ENCODE measurements at regions not wholly inside any gene's neighbourhood (a gene's known extent, or its start where the extent isn't known, plus 50 kb on each side); places are given as distances from the start of the nearest gene placed in this dataset.
"Not testable (repeated sequence)": the region's sequence is repeated elsewhere in the genome, so short reads cannot be mapped to it uniquely, and the experiment has no call there.

DNA sequence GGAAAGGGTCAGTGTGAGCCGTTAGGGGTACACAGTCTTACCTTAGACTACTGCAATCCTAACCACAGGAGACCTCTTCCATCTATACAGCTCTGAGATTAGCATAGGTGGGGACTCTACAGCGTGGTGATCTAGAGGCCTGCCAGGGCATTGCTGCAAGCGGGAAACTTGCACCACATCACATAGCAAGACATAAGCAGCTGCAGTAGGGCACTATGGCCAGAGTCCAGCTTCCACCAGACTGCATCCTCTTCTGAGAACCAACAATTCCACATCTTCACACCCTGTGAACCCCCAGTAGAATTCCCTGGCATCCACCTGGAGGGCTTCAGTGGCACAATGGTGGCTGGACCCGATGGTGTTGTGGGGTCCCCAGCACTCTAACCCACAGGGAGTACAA, 1564.3 kb upstream of the PRR20A start:
- no peaks in the 10 kb centered on the region for H3K36me3 ChIP-seq
- 64 to 70% methylated on average over 2 to 4 of the region's 4 CpGs for WGBS, 2 donors
- no peaks in the 10 kb centered on the region for H3K27me3 ChIP-seq
- intact Hi-C loops (cut with DNase I), result no loop called here
- H3K27ac ChIP-seq, result no peak overlapping the region
- H3K9me3 ChIP-seq, result no peaks in the 10 kb centered on the region
- no peaks in the 10 kb centered on the region for H3K4me1 ChIP-seq
- no peak overlapping the region for H3K4me3 ChIP-seq (replicated peaks in 1 of 3)
- DNase-seq, result no peak
- TF ChIP-seq POLR2A (IDR thresholded peaks at IDR 0.05), result no peak
- TF ChIP-seq, protein P1, sequence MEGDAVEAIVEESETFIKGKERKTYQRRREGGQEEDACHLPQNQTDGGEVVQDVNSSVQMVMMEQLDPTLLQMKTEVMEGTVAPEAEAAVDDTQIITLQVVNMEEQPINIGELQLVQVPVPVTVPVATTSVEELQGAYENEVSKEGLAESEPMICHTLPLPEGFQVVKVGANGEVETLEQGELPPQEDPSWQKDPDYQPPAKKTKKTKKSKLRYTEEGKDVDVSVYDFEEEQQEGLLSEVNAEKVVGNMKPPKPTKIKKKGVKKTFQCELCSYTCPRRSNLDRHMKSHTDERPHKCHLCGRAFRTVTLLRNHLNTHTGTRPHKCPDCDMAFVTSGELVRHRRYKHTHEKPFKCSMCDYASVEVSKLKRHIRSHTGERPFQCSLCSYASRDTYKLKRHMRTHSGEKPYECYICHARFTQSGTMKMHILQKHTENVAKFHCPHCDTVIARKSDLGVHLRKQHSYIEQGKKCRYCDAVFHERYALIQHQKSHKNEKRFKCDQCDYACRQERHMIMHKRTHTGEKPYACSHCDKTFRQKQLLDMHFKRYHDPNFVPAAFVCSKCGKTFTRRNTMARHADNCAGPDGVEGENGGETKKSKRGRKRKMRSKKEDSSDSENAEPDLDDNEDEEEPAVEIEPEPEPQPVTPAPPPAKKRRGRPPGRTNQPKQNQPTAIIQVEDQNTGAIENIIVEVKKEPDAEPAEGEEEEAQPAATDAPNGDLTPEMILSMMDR (IDR thresholded peaks at IDR 0.05), result no peak

DNA sequence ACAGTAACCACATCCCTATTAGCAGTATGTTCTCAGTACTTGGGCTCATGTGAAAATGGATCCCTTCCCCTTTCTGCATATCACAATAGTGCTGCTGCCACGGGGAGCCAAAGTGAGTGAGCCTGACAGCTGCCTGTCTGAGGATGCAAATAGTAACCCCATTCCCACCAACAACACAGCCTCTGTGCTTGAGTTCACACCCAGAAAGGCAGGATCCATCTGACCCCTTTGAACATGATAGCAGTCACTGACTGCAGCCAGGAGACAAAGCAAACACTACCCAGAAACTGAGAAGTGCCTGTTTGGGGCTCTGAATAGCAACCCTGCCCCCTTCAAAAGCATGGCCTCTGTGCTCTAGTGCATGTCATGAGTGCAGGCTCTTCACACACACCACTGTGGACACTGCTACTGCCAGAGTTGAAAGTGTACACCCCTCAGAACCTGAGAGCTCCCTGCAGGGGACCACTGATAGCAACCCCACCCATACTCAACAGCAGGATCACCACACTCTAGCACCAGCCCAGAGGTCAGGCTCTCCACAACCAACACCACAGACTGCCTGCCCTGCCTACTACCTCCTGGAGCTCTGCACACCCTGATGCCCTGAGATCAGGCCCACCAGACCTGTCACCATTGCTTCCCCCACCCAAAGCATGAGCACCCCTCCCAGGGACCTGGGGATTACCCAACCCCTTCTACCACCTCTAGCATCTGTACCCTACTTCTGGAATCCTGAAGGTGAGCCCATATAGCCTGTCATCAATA, 1563.5 kb upstream of the PRR20A start:
- WGBS, 2 donors, result no CpG with 5 or more reads among the region's 1 CpG
- intact Hi-C loops (cut with DNase I), result no loop called here
- H3K9me3 ChIP-seq, result no peaks in the 10 kb centered on the region
- H3K4me3 ChIP-seq (replicated peaks in 1 of 3), result no peak overlapping the region
- H3K4me1 ChIP-seq, result no peaks in the 10 kb centered on the region
- no peaks in the 10 kb centered on the region for H3K27me3 ChIP-seq
- DNase-seq, result peak in 1 of 2 donors; percentile 3
- H3K36me3 ChIP-seq, result no peaks in the 10 kb centered on the region
- TF ChIP-seq, protein P1 (IDR thresholded peaks at IDR 0.05), result no peak
- no peak for TF ChIP-seq POLR2A (IDR thresholded peaks at IDR 0.05)
- no peak overlapping the region for H3K27ac ChIP-seq

DNA sequence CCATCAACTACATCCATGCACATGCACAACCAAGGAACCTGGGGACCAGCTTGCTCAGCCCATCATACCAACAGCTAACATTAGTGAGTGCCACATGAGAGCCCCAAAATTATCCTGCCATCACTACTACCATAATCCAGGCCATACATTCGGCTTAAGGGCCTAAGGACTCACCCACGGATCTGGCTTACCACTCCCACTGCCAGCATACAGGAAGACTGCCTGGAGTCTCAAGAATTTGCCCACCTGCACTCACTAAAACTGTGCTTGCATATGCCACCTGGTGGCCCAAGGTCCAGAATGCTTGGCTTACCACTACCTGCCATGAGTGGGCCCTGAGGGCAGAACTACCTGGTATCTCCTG, 1562.9 kb upstream of the PRR20A start:
- Histone ChIP-seq H3K9me3 (no peaks in the 10 kb centered on the region), H3K27ac (no peak overlapping the region), H3K4me1 (no peaks in the 10 kb centered on the region), H3K27me3 (no peaks in the 10 kb centered on the region), H3K4me3 (replicated peaks in 1 of 3) (no peak overlapping the region), H3K36me3 (no peaks in the 10 kb centered on the region)
- DNase-seq, result no peak
- intact Hi-C loops (cut with DNase I), result no loop called here
- WGBS, 2 donors, result 79 to 92% methylated on average over 1 of the region's 2 CpGs
- no peak for TF ChIP-seq POLR2A (IDR thresholded peaks at IDR 0.05)

DNA sequence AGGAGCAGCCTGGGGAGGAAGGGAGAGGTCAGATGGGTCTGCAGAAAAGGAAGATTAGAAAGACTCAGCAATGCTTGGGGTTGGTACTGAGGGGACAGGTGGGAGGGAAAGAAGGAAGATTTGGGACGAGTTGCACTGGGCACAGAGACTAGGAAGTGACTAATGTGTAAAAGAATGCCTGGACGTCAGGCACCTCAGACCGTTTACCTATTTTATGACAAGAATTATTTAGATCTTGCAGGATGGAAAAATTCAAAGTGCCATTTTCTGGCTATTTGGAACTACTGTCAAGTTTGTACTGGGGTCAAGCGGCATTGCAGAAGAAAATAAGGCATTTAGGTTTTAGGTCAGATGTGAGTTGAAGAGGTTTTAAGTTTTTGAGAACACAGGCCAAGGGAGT, 1558.4 kb upstream of the PRR20A start:
- WGBS, 2 donors, result 64 to 77% methylated on average over 4 of the region's 4 CpGs
- intact Hi-C loops (cut with DNase I); H3K4me3 ChIP-seq (replicated peaks in 1 of 3); H3K27me3 ChIP-seq; H3K4me1 ChIP-seq; DNase-seq; H3K36me3 ChIP-seq; H3K9me3 ChIP-seq; H3K27ac ChIP-seq: not testable (repeated sequence)

DNA sequence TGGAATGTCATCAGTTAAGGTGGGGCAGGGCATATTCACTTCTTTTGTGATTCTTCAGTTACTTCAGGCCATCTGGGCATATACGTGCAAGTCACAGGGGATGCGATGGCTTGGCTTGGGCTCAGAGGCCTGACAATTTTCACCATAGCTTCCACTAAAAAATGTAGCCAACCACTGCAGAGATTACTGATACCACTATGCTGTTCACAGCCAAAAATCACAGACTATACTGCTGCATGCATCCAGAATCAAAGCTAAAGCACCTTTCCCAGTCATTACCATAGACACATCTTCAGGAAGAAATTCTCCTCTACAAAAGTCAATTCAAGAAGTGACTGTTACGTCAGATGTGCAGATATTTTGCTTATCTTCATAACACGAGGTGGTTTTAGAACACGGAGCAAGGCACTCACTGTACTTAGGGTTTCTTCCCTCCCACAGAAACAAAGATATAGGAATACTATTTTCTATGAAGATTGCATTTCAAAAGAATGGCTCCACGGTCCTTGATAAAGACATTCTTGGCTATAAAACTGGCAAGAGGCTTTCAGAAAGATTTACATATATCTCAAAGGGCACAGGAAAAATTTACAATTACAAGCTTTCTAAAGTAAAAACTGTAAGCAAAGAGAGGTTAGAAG, 1556.6 kb upstream of the PRR20A start:
- Histone ChIP-seq H3K4me1 (no peaks in the 10 kb centered on the region), H3K9me3 (no peaks in the 10 kb centered on the region), H3K4me3 (replicated peaks in 1 of 3) (no peak overlapping the region), H3K27me3 (no peaks in the 10 kb centered on the region), H3K36me3 (no peaks in the 10 kb centered on the region), H3K27ac (no peak overlapping the region)
- DNase-seq, result no peak
- TF ChIP-seq, protein P1 (IDR thresholded peaks at IDR 0.05), result no peak
- no peak for TF ChIP-seq POLR2A (IDR thresholded peaks at IDR 0.05)
- intact Hi-C loops (cut with DNase I), result no loop called here
- 56 to 58% methylated on average over 6 of the region's 6 CpGs for WGBS, 2 donors

DNA sequence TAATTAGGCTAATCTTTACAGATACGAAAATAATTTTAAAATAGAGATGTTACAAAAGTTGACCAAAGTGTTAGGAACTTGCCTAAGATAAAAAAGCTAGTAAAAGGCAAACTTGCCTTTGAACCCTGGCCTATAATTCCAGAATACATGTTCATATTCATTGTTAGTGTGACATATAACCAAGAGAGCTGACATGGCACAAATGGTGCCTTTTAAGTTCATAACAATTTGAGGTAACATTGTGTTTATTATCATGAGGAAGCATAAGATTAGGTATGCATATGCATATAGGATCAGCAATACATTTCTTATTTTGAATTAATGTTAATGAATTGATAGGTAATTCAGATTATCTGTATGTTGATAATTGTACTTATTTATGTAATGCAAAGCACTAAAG, 1537.9 kb upstream of the PRR20A start:
- no peaks in the 10 kb centered on the region for H3K36me3 ChIP-seq
- no peak for DNase-seq
- 79 to 84% methylated on average over 1 of the region's 1 CpG for WGBS, 2 donors
- intact Hi-C loops (cut with DNase I), result no loop called here
- TF ChIP-seq POLR2A (IDR thresholded peaks at IDR 0.05), result no peak
- TF ChIP-seq, protein P1 (IDR thresholded peaks at IDR 0.05), result no peak
- no peak overlapping the region for H3K4me3 ChIP-seq (replicated peaks in 1 of 3)
- no peak overlapping the region for H3K27ac ChIP-seq
- no peaks in the 10 kb centered on the region for H3K4me1 ChIP-seq
- no peaks in the 10 kb centered on the region for H3K9me3 ChIP-seq
- no peaks in the 10 kb centered on the region for H3K27me3 ChIP-seq

Measured in thyroid gland (tissue), 4 donors.